Islet of Langerhans (tissue), 1 donor: ENCODE measurements at regions not wholly inside any gene's neighbourhood (a gene's known extent, or its start where the extent isn't known, plus 50 kb on each side); places are given as distances from the start of the nearest gene placed in this dataset.
"Not testable (repeated sequence)": the region's sequence is repeated elsewhere in the genome, so short reads cannot be mapped to it uniquely, and the experiment has no call there.

Experiments used
- FAIRE-seq: peaks from one replicate; lab custom pipeline; 2011; peaks lifted over from hg19 to GRCh38; lab: Jason Lieb, UNC

DNA sequence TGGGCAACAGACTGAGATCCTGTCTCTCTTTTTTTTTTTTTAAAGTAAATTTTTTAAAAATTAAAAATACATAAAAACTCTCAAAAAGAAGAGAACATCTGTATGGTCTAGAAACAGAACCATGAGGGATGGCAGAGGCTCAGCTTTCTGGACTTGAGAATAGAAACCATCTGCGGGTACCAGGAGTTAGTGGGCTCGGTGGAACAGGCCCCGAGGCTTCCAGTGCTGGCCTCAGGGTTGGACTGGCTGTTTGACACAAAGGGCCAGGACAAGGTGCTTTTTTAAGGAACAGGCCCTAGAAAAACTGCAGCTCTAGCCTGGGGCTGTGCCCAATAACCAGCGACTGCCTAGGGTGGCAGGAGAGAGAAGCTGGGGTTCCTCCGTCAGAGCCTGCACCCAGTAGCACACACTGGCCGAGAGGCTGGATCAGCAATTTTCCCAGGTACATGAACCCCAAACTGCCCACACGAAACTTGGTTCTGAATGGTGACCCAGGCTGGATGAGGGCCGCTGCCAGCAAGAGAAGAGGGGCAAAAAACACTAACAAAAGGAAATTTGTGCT, 131.0 kb upstream of the OLIG3 start:
- no peak for FAIRE-seq

DNA sequence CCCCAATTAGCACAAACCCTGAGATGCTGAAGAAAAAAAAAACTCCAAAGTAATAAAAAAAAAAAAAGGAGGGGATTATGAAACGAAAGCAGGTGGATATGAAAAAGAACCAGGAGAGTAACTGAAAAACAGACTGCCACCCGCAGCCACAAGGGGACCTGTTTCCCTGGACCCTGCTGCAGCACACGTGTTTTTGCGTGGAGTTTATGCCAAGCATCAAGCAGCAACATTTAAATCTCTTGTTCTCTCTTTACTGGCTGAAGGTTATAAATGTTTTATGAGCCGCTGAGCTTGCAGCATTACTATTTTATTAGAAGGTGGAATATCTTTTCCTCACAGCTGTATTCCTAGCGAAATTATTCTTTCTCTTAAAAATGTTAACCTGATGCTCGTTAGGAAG, 131.6 kb upstream of the OLIG3 start:
- FAIRE-seq, result no peak

DNA sequence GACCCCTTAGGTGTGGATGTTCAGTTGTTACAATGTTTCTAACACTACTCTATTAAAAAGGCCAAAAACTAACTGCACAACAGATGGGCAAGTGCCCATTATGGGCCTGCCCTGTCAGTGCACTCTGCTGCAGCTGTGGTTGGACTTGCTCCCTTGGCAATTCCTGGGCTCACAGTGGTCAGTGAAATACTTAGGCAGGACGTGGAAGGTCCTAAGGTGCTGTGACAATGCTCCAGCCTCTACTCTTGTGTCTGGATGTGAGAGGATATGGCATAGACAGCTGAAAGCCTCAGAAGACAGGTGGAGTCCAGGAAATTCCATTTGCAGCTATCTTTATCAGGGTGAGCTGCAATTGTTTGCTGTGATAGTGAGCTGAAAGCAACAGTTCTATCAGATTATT, 136.5 kb upstream of the OLIG3 start:
- no peak for FAIRE-seq

DNA sequence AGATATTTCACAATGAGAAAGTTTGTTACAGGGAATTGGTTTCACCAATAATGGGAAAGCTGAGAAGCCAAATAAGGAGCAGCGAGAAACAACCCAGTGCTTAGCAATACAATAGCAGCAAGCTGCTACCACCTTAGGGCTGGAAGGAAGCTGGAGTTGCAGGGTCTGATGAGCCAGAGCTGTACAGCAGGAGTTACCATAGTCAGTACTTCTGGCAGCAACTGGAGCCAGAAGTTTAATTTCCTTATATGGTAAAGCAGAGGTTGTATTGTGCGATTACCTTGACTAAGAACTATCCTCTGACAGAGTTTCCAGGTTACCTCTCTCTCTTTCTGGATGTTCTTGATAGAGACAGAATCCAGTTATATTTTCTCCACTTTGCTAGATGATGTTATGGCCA, 137.1 kb upstream of the OLIG3 start:
- no peak for FAIRE-seq

DNA sequence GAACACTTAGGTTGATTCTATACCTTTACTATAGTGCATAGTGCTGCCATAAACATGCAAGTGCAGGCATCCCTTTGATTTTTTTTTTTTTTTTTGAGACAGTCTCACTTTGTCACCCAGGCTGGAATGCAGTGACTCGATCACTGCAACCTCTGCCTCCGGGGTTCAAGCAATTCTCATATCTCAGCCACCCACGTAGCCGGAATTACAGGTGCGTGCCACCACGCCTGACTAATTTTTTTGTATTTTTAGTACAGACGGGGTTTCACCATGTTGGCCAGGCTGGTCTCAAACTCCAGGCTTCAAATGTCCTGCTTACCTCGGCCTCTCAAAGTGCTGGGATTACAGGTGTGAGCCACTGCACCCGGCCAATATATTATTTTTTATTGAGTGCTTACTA, 140.0 kb upstream of the OLIG3 start:
- not testable (repeated sequence) for FAIRE-seq

DNA sequence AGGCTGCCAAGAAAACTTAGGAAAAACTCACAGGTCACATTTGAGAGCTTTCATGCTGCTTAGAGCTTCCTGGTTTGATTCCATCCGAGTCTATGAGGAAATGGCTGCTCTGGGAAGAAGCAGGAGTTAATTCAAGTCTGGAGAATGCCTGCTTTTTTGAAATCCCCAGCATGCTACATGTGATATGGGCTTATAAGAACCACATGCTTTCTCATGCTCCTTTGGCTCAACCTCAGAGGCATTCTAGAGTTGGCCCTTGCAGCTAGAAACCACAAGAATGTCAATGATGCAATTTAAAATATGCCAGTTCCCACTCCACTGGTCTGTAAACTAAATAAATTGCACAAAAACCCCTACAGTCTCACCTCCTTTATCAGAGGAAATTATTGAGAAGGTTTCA, 142.9 kb upstream of the OLIG3 start:
- FAIRE-seq, result no peak

DNA sequence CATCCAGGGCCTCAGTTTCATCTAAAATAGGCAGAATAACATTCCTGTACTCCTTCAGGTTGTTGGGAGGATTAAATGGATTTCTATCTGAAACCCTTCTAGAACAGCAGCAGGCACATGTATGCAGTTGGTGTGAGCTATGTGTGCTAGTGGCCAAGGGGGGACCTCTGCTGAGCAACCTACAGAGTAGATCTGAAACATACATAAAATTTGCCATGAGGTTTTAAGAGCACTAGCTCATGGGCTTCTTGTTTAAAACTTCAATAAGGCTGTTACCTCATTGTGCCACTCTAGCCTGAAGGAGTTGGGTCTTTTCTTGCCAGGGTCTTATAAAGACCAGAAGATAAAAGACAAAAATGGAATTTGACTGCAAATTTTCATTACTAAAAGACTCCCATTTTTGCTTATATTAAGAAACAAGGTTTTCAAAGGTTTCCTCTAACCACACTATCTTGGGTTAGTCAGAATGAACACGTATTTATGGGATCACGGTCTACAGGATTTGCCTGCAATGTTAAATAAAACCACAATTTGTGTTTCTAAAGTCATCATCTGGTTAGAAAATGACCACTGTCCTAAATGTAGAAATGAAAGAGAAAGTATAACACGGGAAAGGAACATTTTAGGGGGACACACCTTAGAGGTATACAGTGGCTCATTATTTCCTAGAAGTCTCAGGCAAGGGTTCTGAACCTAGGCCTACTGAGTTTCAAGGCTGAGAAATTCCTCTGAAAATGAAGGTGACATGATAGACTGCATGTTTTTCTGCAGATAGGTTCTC, 144.9 kb upstream of the OLIG3 start:
- no peak for FAIRE-seq

DNA sequence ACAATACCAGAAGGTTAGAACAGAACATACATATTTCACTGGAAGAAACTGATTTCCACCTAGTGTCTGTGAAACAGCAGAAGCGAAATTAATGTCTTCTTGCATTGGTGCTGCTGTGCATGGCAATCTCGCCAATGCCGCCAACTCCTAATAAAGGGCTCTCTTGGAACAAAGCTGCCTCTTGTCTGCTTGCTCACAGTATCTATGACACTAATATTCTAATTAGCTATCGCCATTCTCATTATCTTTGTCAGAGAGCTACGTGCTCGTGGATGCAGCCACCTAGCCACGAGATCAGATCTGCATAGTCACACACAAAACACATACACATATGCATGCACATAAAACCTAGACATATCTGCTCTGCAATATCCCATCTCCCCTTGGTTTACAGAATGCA, 145.9 kb upstream of the OLIG3 start:
- no peak for FAIRE-seq

DNA sequence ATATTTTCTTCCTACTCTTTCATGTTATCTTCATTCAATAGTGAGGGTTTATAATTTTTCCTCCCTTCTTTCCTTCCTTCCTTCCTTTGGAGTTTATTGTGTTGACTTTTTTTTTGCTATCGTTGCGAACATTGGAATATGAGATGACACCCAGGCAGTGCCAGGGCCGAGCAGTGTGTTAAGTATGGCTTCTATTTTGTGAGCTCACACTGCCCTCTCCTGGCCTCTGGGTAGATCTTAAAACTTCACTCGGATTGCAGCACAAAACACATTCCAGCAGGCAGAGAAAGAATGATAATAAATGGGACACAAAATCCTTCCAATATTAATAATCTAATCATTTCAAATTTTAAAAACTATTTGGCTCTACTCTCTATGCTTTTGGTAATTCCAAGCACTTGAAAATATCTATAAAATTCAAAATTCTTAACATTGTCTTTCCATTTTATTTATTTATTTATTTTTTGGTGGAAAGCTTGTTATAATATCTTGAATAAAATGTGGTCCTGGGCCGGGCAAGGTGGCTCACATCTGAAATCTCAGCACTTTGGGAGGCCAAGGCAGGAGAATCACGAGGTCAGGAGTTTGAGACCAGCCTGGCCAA, 147.4 kb upstream of the OLIG3 start:
- peak; percentile 61 for FAIRE-seq

DNA sequence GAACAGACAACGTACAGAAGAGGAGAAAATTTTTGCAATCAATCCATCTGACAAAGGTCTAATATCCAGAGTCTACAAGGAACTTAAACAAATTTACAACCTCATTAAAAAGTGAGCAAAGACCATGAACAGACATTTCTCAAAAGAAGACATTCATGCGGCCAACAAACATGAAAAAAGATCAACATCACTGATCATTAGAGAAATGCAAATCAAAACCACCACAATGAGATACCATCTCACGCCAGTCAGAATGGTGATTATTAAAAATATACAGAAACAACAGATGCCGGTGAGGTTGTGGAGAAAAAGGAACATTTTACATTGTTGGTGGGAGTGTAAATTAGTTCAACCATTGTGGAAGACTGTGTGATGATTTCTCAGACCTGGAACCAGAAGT, 149.0 kb upstream of the OLIG3 start:
- not testable (repeated sequence) for FAIRE-seq

DNA sequence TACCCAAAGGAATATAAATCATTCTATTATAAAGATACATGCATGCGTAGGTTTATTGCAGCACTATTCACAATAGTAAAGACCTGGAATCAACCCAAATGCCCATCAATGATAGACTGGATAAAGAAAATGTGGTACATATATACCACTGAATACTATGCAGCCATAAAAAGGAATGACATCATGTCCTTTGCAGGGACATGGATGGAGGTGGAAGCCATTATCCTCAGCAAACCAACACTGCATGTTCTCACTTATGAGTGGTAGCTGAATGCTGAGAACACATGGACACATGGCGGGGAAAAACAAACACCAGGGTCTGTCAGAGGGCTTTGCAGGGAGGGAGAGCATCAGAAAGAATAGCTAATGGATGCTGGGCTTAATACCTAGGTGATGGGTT, 149.4 kb upstream of the OLIG3 start:
- not testable (repeated sequence) for FAIRE-seq

DNA sequence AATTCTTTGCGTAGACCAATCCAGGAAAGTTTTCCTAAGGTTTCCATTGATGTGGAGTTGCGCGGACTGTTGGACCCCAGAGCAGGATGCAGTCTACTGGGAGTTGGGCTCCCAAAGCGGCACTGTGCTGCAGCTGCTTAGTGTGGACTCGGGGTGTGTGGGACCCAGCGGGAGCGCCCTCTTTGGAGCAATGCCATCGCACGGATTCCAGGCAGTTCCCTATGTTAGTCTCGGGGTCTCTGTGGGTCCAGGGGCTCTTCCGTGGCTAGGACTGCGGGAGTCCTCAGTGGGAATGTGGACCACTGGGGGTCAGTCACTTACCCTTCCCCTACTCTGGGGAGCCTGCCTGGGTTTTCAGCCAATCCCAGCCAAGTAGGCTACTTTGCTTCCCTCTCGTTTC, 151.7 kb upstream of the OLIG3 start:
- FAIRE-seq, result no peak

DNA sequence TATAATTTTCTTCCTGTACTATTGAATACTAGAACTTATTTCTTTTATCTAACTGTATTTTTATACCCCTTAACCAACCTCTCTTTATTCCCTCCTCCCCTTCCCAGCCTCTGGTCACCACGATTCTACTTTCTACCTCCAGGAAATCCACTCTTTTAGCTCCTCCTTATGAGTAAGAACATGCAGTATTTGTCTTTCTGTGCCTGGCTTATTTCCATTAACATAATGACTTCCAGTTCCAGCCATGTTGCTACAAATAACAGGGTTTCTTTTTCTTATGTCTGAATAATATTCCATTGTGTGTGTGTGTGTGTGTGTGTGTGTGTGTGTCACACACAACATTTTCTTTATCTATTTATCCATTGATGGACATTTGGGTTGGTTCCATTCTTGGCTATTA, 152.3 kb upstream of the OLIG3 start:
- FAIRE-seq, result no peak

DNA sequence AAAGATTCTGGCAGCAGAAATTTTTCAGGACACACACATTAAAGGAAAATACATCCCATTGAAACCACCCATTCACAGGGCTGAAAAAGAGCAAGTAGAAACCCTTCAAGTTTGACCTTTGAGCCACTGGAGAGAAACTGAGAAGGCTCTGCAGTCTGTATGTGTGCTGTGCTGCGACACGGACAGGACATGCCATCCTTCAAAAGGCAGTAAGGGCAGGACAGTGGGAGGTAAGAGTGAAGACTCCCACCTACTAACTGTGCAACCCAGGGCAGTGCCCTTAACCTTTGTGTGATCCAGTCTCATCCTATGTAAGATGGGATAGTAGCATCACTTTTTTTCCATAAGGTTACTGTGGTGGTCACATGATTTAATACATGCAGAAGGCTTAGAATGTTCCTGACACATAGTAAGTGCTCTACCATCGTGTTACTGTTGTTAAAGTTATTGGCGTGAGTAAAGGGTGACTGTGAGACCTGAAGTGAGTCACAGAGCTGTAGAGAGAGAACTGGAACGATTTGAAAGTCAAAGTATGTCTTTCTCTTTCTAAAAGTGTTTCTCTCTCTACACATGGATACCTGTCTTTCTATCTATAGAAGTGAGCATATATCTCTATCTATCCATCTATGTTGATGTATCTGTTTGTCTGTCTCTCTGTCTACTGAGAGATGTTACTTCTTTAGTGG, 153.7 kb upstream of the OLIG3 start:
- no peak for FAIRE-seq

DNA sequence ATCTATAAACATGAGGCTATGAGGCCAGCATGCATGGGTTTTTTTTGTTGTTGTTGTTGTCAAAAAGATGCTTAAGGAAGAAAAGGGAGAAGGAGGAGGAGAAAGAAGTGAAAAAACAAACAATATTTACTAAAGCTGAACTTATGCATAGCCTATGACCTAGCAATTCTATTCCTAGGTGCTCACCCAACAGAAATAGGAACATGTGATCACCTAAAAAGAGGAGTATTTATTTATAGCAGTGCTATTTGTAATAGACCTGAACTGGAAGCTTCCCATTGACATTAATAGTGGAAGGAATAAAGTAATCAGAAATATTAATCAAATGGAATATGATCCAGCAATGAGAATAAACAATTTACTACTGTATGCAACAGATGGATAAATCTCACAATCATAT, 156.5 kb upstream of the OLIG3 start:
- no peak for FAIRE-seq

DNA sequence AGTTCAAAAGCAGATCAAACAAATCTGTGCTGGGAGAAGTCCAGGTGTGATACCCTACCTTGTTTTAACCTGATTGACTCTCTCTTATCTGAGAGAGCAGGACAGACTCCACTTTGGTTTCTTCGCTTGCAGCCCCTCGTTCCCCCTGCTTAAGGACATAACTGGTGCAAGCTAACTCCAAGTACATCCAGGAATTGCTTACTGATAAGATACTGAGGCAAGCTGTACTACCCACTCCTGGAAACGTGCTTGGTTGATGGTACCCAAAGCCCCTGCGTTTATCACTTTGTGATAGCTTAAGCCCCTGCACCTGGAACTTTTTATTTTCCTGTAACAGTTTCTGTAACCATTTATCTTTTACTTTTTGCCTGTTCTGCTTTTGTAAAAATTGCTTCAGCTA, 157.0 kb upstream of the OLIG3 start:
- FAIRE-seq, result no peak

DNA sequence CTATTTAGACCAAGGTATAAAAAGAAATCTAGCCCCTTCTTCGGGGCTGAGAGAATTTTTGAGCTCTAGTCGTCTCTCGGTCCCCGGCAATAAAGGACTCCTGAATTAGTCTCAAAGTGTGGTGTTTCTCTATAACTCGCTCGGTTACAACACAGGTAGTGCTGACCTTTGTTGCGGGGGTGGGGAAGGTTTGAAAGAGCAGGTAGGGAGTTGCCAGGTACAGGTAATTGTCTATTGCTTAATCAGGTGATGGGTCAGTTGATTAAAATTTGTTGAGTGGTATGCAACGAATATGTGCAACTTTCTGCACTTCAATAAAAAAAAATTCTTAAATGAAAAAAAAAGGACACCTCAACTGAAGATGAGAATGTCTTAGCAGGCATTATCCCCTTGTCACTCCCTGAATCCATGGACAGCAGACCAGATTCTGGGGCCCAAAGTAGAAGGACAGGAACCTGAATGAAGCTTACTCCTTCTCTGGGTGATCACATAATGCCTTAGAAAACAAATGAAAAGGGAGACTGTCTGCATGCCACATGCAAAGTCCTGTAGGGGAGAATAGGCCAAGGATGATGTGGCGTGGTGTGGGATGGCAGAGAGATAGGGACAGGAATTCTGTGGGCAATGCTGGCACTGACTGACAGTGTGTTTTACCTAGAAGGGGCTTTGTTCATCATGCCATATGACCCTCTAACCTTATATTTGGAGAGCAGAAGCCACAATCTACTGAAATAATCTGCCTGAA, 157.6 kb upstream of the OLIG3 start:
- FAIRE-seq, result no peak

DNA sequence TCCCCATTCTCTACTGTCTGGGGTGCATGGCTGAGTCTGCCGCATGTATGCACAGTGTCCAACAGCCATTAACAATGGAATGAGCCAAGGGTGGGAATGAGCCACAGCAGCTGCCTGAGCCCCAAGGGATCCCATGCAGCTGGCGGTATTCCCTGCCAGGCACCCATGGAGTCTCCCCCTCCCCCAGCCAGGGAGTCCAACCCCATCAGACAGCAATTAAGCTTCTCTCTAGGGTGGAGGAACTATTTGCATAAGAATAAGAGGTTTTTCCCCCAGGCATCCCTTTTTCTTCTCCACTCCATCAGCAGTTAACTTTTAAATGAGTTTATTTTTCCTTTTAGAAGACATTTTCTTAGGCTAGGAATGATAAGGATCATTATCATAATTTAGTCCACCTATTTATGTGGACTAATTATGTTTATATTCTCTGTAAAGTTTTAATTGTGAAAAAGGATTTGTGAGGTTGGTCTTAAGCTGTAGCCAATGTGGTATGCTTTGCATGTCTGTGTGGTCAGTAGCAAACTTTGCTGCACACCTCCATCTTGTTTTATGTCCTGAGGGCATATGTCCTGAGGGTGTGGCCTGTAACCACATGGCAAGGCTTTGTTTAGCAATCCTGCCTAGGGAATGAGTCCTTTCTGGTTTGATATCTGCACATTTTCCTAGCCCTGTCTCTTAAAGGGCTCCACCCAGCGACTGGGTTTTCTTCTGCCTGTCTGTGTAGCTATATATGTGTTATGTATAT, 158.9 kb upstream of the OLIG3 start:
- no peak for FAIRE-seq

DNA sequence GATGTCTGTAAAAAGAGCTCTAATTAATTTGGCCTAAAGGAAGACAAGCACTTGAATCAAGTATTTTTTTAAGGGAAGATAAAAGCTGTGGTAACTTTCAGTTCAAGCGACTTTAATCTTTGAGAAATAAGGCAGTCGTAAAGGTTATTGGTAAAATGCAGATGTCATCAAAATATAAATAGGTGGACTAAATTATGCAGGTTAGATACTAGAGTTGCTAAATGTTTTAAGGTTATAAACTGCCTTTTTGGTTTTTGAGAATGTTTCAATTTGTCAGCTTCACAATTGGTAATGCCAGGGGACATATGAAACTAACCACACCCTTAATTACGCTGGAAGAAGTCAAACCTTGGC, 159.5 kb upstream of the OLIG3 start:
- no peak for FAIRE-seq

DNA sequence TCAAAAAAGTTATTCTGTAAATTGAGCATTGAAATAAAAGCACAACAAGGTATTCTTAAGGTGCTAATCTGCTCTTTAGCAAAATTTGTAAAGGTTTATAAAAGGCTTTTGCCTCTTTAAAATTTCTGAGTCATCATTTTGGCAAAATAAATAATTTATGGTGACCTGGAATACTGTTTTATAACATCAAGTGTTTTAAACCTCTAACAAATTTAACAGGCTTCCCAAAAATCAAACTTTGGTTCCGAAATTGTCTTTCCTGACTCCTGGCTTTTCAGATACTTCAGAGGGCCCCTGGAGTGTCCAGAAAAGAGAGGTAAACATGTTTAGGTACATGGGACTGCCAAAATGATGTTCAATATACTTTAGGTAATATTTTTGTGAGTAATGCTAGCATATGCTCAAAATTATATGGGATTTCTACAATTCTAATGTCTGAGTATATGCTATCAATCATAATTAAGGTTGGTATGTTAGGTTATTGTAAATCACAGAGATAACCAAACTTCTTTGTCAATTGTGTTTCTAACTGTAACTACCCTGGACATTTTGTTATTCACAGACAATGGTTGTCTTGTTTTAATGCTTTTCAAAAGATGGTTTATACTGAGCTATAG, 160.3 kb upstream of the OLIG3 start:
- no peak for FAIRE-seq

DNA sequence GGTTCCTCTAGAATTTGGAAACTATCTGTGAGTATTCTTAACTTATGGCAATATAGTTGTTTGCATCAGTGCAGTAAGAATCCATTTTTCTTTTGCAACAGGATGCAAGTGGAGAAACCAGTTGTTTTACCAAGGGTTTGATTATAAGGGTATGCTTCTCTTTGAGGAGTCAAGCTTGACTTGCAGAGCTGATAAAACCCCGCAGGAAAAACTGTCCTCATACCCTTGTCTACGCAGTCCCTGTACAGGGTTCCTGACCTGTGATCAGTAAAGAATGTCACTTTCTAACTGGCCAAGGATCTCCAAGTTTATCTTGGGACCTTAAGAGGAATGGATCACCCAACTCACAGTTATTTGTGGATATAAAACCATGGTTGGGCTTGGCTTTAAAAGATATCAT, 161.1 kb upstream of the OLIG3 start:
- FAIRE-seq, result no peak

DNA sequence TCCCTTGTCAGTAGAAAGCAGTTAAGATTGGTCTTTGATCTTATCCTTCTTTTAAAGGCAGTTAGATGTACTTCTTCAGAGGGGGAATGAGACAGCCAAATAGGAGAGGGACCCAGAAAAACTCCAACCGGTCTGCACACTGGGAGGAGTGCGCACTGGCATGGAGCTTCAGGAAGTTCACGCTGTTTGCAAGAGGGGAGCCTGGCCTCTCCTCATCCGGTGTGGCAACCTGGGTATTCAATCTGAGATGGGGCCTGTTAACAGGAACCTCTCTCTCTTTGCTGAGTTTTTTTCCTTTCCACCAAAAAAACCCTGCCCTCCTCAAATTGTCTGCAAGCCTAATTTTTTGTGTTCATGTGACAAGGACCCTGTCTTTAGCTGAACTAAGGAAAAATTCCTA, 162.5 kb upstream of the OLIG3 start:
- no peak for FAIRE-seq
